ENCODE measurements at regions not wholly inside any gene's neighbourhood (a gene's known extent, or its start where the extent isn't known, plus 50 kb on each side); places are given as distances from the start of the nearest gene placed in this dataset.
A peak's percentile ranks its signal among the peaks of the same experiment; 100 is the strongest.
"Not testable (repeated sequence)": the region's sequence is repeated elsewhere in the genome, so short reads cannot be mapped to it uniquely, and the experiment has no call there.

- WGBS (ENCODE audit: insufficient coverage, insufficient read length) = no CpG with 5 or more reads among the region's 26 CpGs
- no peaks in the 10 kb centered on the region for H3K27me3 ChIP-seq (ENCODE audit: control insufficient read depth, insufficient read depth, low read length)
Measured at GRCh38 chr18:78875778-78876650, 103.6 kb upstream of the SALL3 start.

GRCh38 chr18:78876868-78877267, 102.8 kb upstream of the SALL3 start:
- Histone ChIP-seq H3K4me3 (ENCODE audit: low read length) (no peak overlapping the region), H3K27ac (ENCODE audit: low read length) (no peak overlapping the region), H3K36me3 (ENCODE audit: control insufficient read depth, insufficient read depth, low read length) (no peaks in the 10 kb centered on the region), H3K9me3 (ENCODE audit: control insufficient read depth, insufficient read depth, low read length) (no peaks in the 10 kb centered on the region), H3K27me3 (ENCODE audit: control insufficient read depth, insufficient read depth, low read length) (no peaks in the 10 kb centered on the region), H3K4me1 (ENCODE audit: control insufficient read depth, insufficient read depth, low read length) (0 out of 2 replicates have a peak, but pooled peaks cover 2% of the 10 kb centered on the region)
- no CpG with 5 or more reads among the region's 8 CpGs for WGBS (ENCODE audit: insufficient coverage, insufficient read length)
- DNase-seq (ENCODE audit: low read depth, low spot score) = no peak

More at GRCh38 chr18:78875778-78876650, 103.6 kb upstream of the SALL3 start:
- H3K36me3 ChIP-seq (ENCODE audit: control insufficient read depth, insufficient read depth, low read length) = no peaks in the 10 kb centered on the region
- H3K9me3 ChIP-seq (ENCODE audit: control insufficient read depth, insufficient read depth, low read length) = no peaks in the 10 kb centered on the region
- H3K4me1 ChIP-seq (ENCODE audit: control insufficient read depth, insufficient read depth, low read length) = 0 out of 2 replicates have a peak, but pooled peaks cover 2% of the 10 kb centered on the region
- DNase-seq (ENCODE audit: low read depth, low spot score) = no peak
- no peak overlapping the region for H3K4me3 ChIP-seq (ENCODE audit: low read length)
- no peak overlapping the region for H3K27ac ChIP-seq (ENCODE audit: low read length)

- H3K9me3 ChIP-seq (ENCODE audit: control insufficient read depth, insufficient read depth, low read length) = no peaks in the 10 kb centered on the region
- 0 out of 2 replicates have a peak, but pooled peaks cover 2% of the 10 kb centered on the region for H3K4me1 ChIP-seq (ENCODE audit: control insufficient read depth, insufficient read depth, low read length)
- DNase-seq (ENCODE audit: low read depth, low spot score) = no peak
- H3K36me3 ChIP-seq (ENCODE audit: control insufficient read depth, insufficient read depth, low read length) = no peaks in the 10 kb centered on the region
- H3K27me3 ChIP-seq (ENCODE audit: control insufficient read depth, insufficient read depth, low read length) = no peaks in the 10 kb centered on the region
- no CpG with 5 or more reads among the region's 15 CpGs for WGBS (ENCODE audit: insufficient coverage, insufficient read length)
- no peak overlapping the region for H3K27ac ChIP-seq (ENCODE audit: low read length)
- no peak overlapping the region for H3K4me3 ChIP-seq (ENCODE audit: low read length)
Measured at GRCh38 chr18:78878335-78878734, 101.3 kb upstream of the SALL3 start.

GRCh38 chr18:78879072-78879883, 100.3 kb upstream of the SALL3 start:
- H3K4me3 ChIP-seq (ENCODE audit: low read length) = not testable (repeated sequence)
- DNase-seq (ENCODE audit: low read depth, low spot score) = peak; percentile 31

GRCh38 chr18:78882585-78882984, 97.0 kb upstream of the SALL3 start:
- H3K9me3 ChIP-seq (ENCODE audit: control insufficient read depth, insufficient read depth, low read length) = no peaks in the 10 kb centered on the region
- no CpG with 5 or more reads among the region's 7 CpGs for WGBS (ENCODE audit: insufficient coverage, insufficient read length)
- DNase-seq (ENCODE audit: low read depth, low spot score) = no peak

More at GRCh38 chr18:78879072-78879883, 100.3 kb upstream of the SALL3 start:
- no CpG with 5 or more reads among the region's 56 CpGs for WGBS (ENCODE audit: insufficient coverage, insufficient read length)
- H3K4me1 ChIP-seq (ENCODE audit: control insufficient read depth, insufficient read depth, low read length); H3K36me3 ChIP-seq (ENCODE audit: control insufficient read depth, insufficient read depth, low read length); H3K27me3 ChIP-seq (ENCODE audit: control insufficient read depth, insufficient read depth, low read length); H3K9me3 ChIP-seq (ENCODE audit: control insufficient read depth, insufficient read depth, low read length); H3K27ac ChIP-seq (ENCODE audit: low read length): not testable (repeated sequence)

GRCh38 chr18:78883501-78883900, 96.1 kb upstream of the SALL3 start:
- no CpG with 5 or more reads among the region's 4 CpGs for WGBS (ENCODE audit: insufficient coverage, insufficient read length)
- no peaks in the 10 kb centered on the region for H3K27me3 ChIP-seq (ENCODE audit: control insufficient read depth, insufficient read depth, low read length)

More at GRCh38 chr18:78882585-78882984, 97.0 kb upstream of the SALL3 start:
- Histone ChIP-seq H3K4me3 (ENCODE audit: low read length) (no peak overlapping the region), H3K27me3 (ENCODE audit: control insufficient read depth, insufficient read depth, low read length) (no peaks in the 10 kb centered on the region), H3K27ac (ENCODE audit: low read length) (no peak overlapping the region), H3K4me1 (ENCODE audit: control insufficient read depth, insufficient read depth, low read length) (no peaks in the 10 kb centered on the region), H3K36me3 (ENCODE audit: control insufficient read depth, insufficient read depth, low read length) (no peaks in the 10 kb centered on the region)

GRCh38 chr18:78884502-78884901, 95.1 kb upstream of the SALL3 start:
- no CpG with 5 or more reads among the region's 1 CpG for WGBS (ENCODE audit: insufficient coverage, insufficient read length)
- no peaks in the 10 kb centered on the region for H3K27me3 ChIP-seq (ENCODE audit: control insufficient read depth, insufficient read depth, low read length)

More at GRCh38 chr18:78883501-78883900, 96.1 kb upstream of the SALL3 start:
- Histone ChIP-seq H3K9me3 (ENCODE audit: control insufficient read depth, insufficient read depth, low read length) (no peaks in the 10 kb centered on the region), H3K4me1 (ENCODE audit: control insufficient read depth, insufficient read depth, low read length) (no peaks in the 10 kb centered on the region), H3K27ac (ENCODE audit: low read length) (no peak overlapping the region), H3K4me3 (ENCODE audit: low read length) (no peak overlapping the region), H3K36me3 (ENCODE audit: control insufficient read depth, insufficient read depth, low read length) (no peaks in the 10 kb centered on the region)
- no peak for DNase-seq (ENCODE audit: low read depth, low spot score)

GRCh38 chr18:78889250-78889649, 90.4 kb upstream of the SALL3 start:
- WGBS (ENCODE audit: insufficient coverage, insufficient read length) = no CpG with 5 or more reads among the region's 1 CpG
- DNase-seq (ENCODE audit: low read depth, low spot score) = no peak

More at GRCh38 chr18:78884502-78884901, 95.1 kb upstream of the SALL3 start:
- DNase-seq (ENCODE audit: low read depth, low spot score) = no peak
- 0 out of 2 replicates have a peak, but pooled peaks cover 1% of the 10 kb centered on the region for H3K9me3 ChIP-seq (ENCODE audit: control insufficient read depth, insufficient read depth, low read length)
- H3K36me3 ChIP-seq (ENCODE audit: control insufficient read depth, insufficient read depth, low read length) = no peaks in the 10 kb centered on the region
- H3K27ac ChIP-seq (ENCODE audit: low read length) = no peak overlapping the region
- no peak overlapping the region for H3K4me3 ChIP-seq (ENCODE audit: low read length)
- no peaks in the 10 kb centered on the region for H3K4me1 ChIP-seq (ENCODE audit: control insufficient read depth, insufficient read depth, low read length)

GRCh38 chr18:78890388-78890787, 89.2 kb upstream of the SALL3 start:
- Histone ChIP-seq H3K9me3 (ENCODE audit: control insufficient read depth, insufficient read depth, low read length) (0 out of 2 replicates have a peak, but pooled peaks cover 1% of the 10 kb centered on the region), H3K36me3 (ENCODE audit: control insufficient read depth, insufficient read depth, low read length) (no peaks in the 10 kb centered on the region), H3K27ac (ENCODE audit: low read length) (no peak overlapping the region), H3K4me3 (ENCODE audit: low read length) (no peak overlapping the region), H3K4me1 (ENCODE audit: control insufficient read depth, insufficient read depth, low read length) (no peaks in the 10 kb centered on the region), H3K27me3 (ENCODE audit: control insufficient read depth, insufficient read depth, low read length) (no peaks in the 10 kb centered on the region)
- DNase-seq (ENCODE audit: low read depth, low spot score) = no peak
- WGBS (ENCODE audit: insufficient coverage, insufficient read length) = no CpG with 5 or more reads among the region's 3 CpGs

More at GRCh38 chr18:78889250-78889649, 90.4 kb upstream of the SALL3 start:
- Histone ChIP-seq H3K4me1 (ENCODE audit: control insufficient read depth, insufficient read depth, low read length) (no peaks in the 10 kb centered on the region), H3K27me3 (ENCODE audit: control insufficient read depth, insufficient read depth, low read length) (no peaks in the 10 kb centered on the region), H3K4me3 (ENCODE audit: low read length) (no peak overlapping the region), H3K9me3 (ENCODE audit: control insufficient read depth, insufficient read depth, low read length) (0 out of 2 replicates have a peak, but pooled peaks cover 1% of the 10 kb centered on the region), H3K27ac (ENCODE audit: low read length) (no peak overlapping the region), H3K36me3 (ENCODE audit: control insufficient read depth, insufficient read depth, low read length) (no peaks in the 10 kb centered on the region)

GRCh38 chr18:78891185-78891762, 88.3 kb upstream of the SALL3 start:
- DNase-seq (ENCODE audit: low read depth, low spot score) = no peak
- no CpG with 5 or more reads among the region's 4 CpGs for WGBS (ENCODE audit: insufficient coverage, insufficient read length)
- no peak overlapping the region for H3K27ac ChIP-seq (ENCODE audit: low read length)
- H3K27me3 ChIP-seq (ENCODE audit: control insufficient read depth, insufficient read depth, low read length) = no peaks in the 10 kb centered on the region
- 0 out of 2 replicates have a peak, but pooled peaks cover 1% of the 10 kb centered on the region for H3K9me3 ChIP-seq (ENCODE audit: control insufficient read depth, insufficient read depth, low read length)
- no peaks in the 10 kb centered on the region for H3K4me1 ChIP-seq (ENCODE audit: control insufficient read depth, insufficient read depth, low read length)
- H3K36me3 ChIP-seq (ENCODE audit: control insufficient read depth, insufficient read depth, low read length) = no peaks in the 10 kb centered on the region
- H3K4me3 ChIP-seq (ENCODE audit: low read length) = no peak overlapping the region
